ENCODE measurements at regions not wholly inside any gene's neighbourhood (a gene's known extent, or its start where the extent isn't known, plus 50 kb on each side); places are given as distances from the start of the nearest gene placed in this dataset.
"Not testable (repeated sequence)": the region's sequence is repeated elsewhere in the genome, so short reads cannot be mapped to it uniquely, and the experiment has no call there.

- DNase-seq: no peak
Measured at GRCh38 chr2:118449401-118449800, 361.1 kb downstream of the INSIG2 start.

- DNase-seq: no peak
Measured at GRCh38 chr2:118443596-118443995, 355.3 kb downstream of the INSIG2 start.

DNA sequence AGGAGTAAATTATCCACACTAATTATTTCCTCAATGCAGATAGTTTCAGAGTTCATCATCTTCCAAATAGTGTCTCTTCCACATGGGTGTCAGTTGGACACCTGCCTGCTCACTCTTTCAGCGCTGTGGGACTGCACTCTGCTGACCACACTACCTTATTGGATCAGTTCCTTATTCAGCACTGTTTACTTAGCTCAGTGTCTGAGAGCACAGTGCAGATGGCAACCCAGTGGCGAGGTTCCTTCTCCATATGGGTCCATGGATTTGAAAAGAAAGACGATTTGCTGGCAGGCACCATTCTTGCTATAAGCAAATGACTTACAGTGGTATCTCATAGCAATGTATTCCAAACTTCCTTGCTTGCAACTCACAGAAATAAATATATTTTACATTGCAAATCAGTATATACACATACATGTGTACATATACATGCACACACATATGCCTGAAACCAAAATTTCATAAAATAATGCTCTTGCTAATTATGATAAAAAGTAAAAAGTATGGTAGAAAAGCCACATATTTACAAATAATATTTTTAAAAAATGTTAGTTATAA is 354.8 kb downstream of the INSIG2 start:
- DNase-seq: peak; percentile 11 to 39

- no peak for DNase-seq
Measured at GRCh38 chr2:118442046-118442445, 353.8 kb downstream of the INSIG2 start.

DNA sequence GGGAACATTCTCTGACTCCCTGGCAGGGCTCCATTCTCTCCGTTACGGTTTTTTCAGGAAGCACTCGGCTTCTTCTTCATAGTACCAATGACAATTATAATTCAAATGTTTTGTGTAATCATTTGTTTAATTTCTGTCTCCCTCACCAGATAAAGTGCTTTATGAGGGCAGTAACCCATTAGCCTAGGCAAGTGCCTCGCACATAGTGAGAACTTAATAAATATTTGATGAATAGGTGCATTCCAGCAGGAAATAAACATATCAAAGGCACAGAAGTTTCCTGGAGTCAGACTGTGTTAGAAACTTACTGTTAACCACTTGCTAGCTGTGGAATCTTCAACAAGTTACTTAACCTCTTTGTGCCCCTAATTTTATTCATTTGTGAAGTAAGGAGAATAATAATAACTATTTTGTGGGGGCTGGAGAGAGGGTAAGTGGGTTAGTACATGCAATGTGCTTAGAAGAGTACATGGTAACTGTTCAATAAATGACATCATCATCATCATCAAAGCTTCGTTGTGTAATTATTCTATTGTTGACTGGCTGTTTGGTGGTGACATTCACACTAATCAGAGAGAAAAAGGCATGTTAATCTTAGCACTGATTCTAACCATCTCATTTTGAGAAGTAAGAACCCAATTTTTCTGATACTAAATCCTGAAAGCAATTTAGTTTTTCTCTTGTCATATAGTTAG is 352.3 kb downstream of the INSIG2 start:
- no peak for DNase-seq

GRCh38 chr2:118437501-118437900 is 349.2 kb downstream of the INSIG2 start:
- no peak for DNase-seq

GRCh38 chr2:118431997-118432396 is 343.7 kb downstream of the INSIG2 start:
- DNase-seq: no peak

DNA sequence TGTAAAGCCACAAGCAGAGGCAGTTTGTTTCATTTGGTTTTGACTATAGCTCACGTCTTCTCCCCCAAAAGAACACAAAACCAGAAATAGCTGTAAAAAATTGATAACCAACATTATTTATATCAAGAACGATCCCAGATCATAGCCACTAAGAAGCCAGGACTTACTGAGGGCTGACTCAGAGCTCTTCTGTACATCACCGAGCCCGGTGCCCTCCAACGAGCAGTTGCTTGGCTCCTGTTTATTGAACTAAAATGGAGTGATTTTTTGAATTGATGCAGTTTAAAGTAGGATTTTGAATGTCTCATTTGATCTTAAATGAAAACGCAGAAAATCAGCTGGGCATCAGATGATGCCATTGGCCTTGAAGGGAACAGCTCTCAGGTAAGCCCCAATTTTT is 343.3 kb downstream of the INSIG2 start:
- no peak for DNase-seq

- peak in 1 of 2 experiments; percentile 28 for DNase-seq
Measured at GRCh38 chr2:118431165-118431517, 342.9 kb downstream of the INSIG2 start.

- no peak for DNase-seq
Measured at GRCh38 chr2:118430510-118431164, 342.4 kb downstream of the INSIG2 start.

GRCh38 chr2:118425191-118425590 is 336.9 kb downstream of the INSIG2 start:
- no peak for DNase-seq

GRCh38 chr2:118423776-118424175 is 335.5 kb downstream of the INSIG2 start:
- no peak for DNase-seq

DNA sequence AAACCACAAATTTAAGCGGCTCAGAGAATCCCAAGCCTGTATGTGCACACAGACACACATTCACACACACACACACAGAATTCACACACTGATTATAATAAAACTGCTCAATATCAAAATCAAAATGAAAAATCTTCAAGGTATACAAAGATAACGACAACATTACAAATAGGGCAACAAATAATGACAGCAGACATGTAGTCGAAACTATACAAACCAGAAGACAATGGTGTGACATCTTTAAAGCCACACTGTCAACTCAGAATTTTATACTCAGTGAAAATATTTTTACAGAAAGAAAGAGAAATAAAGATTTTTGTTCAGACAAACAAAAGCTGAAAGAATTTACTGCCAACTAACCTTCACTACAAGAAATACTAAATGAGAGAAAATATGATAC is 333.4 kb downstream of the INSIG2 start:
- no peak for DNase-seq

GRCh38 chr2:118417406-118418120 is 329.3 kb downstream of the INSIG2 start:
- DNase-seq: no peak

- DNase-seq: not testable (repeated sequence)
Measured at GRCh38 chr2:118415186-118415585, 326.9 kb downstream of the INSIG2 start.

DNA sequence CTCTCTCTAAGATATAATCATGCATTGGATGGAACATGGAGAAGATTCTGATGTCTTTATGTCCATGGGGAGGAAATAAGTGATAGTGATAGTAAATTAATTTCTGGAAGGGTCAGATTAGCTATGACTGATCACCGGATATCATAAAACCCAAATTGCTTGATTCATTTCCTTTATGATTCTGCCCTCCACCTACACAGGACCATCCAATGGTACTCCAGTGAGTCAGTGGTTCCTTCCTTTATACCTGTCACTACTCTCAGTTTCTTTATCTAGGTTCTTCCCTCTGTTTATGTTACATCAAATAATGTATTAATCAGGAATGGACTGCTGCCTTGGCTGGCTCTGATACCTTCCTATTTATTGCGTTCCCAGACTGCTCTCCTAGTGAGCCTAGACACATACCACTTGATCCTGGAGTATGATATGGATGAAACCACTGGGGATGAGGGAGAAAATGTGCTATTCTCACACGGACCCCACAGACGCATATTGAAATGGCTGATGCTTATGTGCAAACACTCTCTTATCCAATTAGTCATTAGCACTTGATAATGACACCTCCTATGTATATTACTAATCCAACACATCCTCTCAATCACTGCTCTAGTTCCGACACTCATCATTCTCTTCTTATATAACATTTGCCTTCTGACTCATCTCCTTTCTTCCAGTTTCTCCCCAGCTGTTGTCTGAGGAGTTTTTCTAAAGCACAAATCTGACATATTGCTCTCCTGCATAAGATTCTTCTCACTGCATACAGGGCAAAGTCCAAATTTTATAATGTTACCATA is 315.6 kb downstream of the INSIG2 start:
- no peak for DNase-seq

DNA sequence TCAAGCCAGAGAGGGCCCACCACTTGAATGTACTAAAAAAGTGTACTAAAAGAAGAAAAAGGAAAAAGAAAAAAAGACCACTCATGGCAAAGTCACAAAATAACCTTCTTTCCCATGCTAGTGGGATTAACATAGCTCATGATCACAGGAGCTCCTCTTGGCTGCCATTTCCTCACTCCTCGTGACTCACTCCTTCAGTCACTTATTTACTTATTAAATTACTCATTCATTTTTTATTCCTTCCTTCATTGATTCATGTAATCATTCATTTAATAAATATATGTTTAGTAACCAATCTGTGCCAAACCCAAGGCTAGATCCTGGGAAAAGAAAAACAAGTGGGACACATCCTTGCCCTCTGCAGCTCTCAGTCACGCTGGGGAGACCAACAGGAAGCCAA is 300.5 kb downstream of the INSIG2 start:
- no peak for DNase-seq

- no peak for DNase-seq
Measured at GRCh38 chr2:118387509-118387908, 299.2 kb downstream of the INSIG2 start.

GRCh38 chr2:118386641-118387302 is 298.5 kb downstream of the INSIG2 start:
- no peak for DNase-seq

DNA sequence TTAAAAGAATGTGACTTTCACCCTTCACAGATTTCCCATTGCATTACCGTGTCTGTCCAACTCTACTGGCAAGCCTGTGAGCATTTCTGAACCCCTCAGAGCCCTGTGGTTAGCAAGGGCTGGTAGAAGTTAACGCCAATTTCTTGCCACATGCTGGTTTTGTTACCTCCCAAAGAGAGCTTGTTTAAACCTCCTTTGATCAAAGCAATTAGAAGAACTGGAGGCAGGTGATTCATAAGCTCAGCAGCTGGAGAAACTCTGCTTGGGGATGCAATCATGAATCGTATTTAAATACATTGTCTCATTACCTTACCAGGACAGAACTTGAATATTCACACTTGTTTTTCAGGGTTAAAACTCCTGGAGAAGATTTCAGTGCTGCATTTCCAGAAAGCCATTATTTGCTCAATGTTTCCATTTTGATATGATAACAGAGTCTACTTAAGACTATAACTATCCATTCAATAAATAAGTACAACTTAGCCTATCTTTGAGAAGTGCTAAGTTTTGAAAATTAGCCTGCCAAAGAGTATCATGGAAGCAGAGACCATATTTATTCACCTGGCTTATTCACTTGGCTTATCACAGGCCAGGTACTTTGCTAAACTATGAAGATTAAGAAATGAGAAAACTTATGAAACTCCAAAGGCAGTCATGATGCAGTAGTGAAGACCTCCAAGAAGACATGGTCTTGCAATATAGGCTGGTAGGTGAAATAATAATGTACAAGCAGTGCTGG is 292.8 kb downstream of the INSIG2 start:
- no peak for DNase-seq

- DNase-seq: no peak
Measured at GRCh38 chr2:118375907-118376485, 287.7 kb downstream of the INSIG2 start.

Data from NCI-H526 (cell line).